AG08396 (cell line): ENCODE measurements at regions not wholly inside any gene's neighbourhood (a gene's known extent, or its start where the extent isn't known, plus 50 kb on each side); places are given as distances from the start of the nearest gene placed in this dataset.
A peak's percentile ranks its signal among the peaks of the same experiment; 100 is the strongest.
"Not testable (repeated sequence)": the region's sequence is repeated elsewhere in the genome, so short reads cannot be mapped to it uniquely, and the experiment has no call there.

Experiments used
- DNase-seq: peaks from one replicate; pipeline ENCODE4 v3.0.0; 2012; ENCODE audit warnings: low spot score, mixed read lengths

DNA sequence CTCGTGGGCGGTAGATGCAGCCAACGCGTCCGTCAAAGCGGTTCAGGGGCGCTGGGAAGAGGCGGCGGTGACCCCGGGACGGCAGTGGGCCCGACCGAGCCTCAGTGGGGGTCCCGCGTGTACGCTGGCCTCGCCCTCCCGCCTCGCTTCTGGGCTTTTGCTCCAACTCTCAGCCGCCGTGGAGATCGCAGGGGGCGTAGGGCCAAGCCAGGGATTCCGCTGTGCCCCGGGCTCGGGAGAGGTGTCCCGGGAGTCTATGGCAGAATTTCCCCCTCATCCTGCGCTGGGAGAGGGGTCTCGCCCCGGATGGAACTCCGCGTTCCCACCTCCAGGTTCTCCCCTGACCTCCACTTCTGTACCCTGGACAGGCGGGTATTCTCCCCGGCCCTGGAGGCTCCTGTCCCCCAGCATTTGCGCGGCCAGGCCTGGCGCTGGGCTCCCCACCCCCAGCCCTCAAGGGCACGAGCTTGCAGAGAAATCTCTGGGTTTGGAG, 131.9 kb downstream of the MRPL36 start:
- no peak for DNase-seq

DNA sequence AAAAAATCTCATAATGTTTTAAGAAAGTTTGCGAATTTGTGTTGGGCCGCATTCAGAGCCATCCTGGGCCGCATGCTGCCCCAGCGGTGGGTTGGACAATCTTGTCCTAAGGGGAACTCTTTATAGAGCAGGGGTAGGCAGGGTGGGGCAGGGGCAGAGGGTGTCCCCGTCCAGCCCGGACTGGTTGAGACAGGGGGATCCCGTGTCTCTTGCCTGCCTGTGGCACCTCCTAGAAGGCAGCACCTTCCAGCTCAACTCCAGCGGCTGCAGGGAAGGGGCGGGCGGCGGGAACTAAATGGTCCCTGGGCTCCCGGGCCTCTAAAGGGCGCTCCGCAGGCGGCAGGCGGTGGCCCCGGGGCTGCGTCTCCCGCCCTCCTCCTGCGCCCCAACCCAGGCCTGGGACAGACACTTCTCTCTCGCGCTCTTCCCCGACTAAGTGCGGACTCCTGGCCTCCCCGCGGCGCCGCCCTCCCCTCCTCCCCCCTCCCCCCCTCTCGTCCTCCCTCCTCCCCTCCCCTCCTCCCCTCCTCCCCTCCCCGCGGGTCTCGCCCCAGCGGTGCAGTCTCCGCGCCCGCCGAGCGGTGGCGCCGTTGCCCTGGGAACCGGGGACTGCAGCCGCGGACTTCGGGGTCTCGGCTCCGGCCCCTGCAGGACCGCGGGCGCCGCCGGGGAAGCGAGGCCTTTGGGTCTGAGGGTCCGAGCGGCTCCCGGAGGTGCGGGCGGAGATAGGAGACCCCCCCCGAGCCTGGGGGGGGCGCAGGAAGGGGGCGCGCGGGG, 132.6 kb downstream of the MRPL36 start:
- peak; percentile 76 for DNase-seq

DNA sequence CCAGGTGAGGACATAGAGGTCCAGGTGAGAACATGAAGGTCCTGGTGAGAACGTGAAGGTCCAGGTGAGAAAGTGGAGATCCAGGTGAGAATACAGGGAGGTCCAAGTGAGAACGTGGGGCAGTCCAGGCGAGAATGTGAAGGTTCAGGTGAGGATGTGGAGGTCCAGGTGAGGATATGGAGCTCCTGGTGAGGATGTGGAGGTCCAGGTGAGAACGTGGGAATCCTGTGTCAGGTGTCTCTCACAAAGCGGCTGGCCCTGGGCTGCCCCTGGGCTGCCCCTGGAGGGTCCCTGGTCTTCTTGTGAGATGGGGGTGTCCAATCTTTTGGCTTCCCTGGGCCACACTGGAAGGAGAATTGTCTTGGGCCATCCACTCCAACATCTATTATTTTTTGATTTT, 133.4 kb downstream of the MRPL36 start:
- DNase-seq = no peak

- DNase-seq = no peak
These were observed 133.8 kb downstream of the MRPL36 start for GRCh38 chr5:1665803-1666202.

GRCh38 chr5:1665231-1665630, 134.4 kb downstream of the MRPL36 start:
- DNase-seq = no peak

GRCh38 chr5:1663186-1663585, 136.5 kb downstream of the MRPL36 start:
- no peak for DNase-seq

- no peak for DNase-seq
These were observed 137.0 kb downstream of the MRPL36 start for GRCh38 chr5:1662559-1663085.

- DNase-seq = no peak
These were observed 137.6 kb downstream of the MRPL36 start for GRCh38 chr5:1661831-1662558.

DNA sequence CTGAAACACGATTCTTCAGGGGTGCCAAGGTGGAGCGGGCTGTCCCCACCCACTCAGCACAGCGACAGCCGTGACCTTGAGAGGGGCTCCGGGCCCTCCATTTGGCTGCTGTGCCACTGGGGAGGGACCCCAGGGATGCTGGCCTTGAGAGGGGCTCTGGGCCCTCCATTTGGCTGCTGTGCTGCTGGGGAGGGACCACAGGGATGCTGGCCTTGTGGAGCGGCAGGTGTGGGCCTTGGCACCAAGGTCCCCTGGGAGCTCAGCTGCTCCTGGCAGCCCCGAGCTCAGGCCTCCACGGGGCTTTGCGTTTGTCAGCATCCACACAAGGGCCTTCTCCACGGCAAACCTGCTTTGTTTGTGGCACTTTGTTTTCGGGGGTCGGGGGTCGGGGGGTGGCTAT, 137.6 kb upstream of the LPCAT1 start:
- no peak for DNase-seq

GRCh38 chr5:1660511-1660910, 136.8 kb upstream of the LPCAT1 start:
- DNase-seq = no peak

DNA sequence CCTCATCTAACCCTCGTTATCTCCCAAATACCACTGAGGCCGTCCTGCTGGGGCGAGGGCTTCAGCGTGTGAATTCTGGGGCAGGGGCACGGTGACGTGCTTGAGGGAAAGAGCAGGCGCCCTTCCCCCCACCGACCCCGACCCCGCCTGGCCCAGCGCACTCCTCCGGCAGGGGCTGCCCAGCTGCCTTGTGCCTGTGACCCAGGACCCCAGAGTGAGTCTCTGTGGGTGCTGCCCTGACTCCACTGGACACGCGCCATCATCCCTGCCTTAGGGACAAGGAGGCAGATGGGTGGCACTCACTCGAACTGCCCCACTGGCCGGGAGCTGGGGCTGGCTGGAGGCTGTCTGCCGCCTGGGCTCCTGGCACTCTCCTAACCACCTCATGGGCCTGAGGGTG, 136.2 kb upstream of the LPCAT1 start:
- no peak for DNase-seq

DNA sequence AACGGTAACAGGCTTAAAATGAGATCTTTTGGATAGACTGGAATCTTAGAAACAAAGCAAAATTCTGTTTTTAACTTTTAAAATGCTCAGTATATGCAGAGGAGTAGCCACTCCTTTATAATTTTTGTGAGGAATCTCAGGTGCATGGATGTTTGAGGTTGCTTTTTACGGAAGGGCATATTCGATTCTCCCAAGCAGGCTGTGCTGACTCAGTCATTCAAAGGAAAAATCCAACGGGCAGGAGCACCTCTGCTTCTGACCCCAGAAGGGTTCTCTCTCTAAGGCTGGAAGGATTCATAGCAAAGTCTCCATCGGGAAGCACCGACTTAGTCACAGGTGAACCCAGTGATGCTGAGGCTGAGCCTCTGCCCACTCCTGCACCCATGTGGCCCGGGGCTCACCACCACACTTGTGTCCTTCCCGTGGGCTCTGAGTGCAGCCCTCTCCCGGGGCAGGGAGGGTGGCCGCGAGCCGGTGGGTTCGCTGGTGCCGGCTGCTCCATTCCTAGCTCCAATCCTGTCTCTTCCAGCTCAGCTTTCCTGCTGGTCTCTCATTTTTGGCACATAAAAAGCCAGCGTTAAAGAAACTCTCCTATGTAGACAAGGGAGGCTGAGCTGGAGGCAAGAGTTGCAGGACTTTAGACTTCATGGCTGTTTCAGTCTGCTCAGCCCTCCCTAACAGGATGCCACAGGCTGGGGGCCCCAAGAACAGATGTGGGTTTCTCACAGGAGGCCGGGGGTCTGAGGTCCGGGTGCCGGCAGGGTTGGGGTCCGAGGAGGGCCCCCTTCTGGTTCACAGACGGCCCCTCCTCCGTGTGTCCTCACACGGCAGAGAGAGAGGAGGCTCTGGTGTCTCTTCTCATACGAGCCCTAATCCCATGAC, 135.6 kb upstream of the LPCAT1 start:
- DNase-seq = no peak

DNA sequence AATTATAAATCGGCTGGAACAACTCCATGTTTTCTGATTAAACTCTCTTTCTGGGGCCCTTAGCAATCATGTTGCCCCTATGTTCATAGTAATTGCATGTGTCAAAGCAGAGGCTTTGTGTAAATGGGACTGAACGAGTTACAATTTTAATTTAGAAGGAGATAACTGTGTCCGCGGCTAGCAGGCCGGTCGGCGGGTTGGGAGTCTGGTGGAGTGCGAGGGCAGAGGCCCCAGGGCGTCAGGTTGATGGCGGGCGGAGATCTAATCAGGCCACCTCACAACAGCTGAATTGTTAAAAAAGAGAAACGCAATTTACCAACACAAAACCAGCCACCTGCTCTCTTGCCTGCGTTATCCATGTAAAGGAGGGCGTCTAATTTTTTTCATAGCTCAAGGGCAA, 134.9 kb upstream of the LPCAT1 start:
- DNase-seq = no peak

DNA sequence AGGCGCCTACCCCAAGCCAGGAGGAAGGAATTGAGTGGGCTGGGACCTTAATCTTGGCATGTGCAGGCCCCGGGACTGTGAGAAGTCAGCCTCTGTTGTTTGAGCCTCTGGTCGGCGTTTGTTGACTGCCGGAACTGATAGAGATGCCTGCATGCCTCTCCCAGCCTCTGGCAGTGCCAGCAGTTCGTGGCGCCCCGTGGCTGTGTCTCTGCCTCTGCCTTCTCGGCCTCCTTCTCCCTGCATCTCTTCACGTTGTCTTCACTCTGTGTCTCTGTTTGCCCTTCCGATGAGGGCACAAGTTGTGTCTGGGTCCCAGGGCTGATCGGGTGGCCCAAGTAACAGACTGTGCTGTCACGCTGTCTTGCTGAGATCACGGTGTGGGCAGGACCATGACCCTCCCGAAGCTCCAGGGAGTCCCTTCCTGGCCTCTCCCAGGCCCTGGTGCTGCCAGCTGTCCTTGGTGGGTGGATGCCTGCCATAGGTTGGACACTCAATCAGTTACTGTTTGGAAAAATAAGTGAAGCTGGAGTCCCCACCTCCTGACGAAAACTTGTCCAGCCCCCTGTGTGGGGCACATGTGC, 133.5 kb upstream of the LPCAT1 start:
- no peak for DNase-seq

DNA sequence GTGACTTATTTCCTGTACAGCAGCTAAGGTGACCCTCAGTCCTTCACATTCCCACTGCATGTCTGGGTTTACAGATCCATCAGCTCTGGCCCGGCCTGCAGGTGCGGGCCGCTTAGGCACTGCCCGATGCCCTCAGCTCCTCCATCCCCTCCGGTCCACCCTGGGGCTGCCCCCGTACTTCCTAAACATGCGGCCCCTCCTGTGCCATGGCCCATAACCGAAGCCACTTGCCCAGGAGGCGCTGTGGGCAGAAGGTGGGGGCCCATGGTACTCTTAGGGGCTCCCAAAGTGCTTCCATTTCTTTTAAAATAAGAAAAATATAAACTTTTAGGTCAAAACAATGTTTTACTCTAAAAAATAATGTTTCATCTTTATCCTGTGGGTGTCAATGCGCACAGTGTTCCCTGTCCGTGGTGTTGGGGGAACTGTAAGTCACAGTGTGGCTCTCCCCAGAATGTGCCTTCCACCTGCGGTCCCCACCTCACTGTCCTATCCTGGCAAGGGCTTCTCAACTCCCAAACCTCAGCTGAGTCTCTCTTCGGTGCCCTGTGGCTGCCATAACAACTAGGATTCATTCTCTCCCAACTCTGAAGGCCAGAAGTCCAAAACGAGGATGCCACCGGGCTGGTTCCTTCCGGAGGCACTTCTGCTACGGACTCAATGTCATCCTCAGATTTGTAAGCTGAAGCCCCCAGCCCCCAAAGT, 132.7 kb upstream of the LPCAT1 start:
- DNase-seq = no peak

- no peak for DNase-seq
These were observed 131.9 kb upstream of the LPCAT1 start for GRCh38 chr5:1655496-1656270.

- no peak for DNase-seq
These were observed 131.2 kb upstream of the LPCAT1 start for GRCh38 chr5:1654786-1655495.

GRCh38 chr5:1653698-1654651, 130.2 kb upstream of the LPCAT1 start:
- DNase-seq = not testable (repeated sequence)
